T-cell (primary cell): ENCODE measurements at regions not wholly inside any gene's neighbourhood (a gene's known extent, or its start where the extent isn't known, plus 50 kb on each side); places are given as distances from the start of the nearest gene placed in this dataset.

ENCODE experiments used
- ATAC-seq, 4 experiments: fragments of 200-7000 bp in 3 of 4; fragments of 150-1000 bp in 1 of 4; cut with Tn5 transposase; replicated peaks in 1 of 4; 1 replicate in 3 of 4; 2 replicates in 1 of 4; pipeline ENCODE4 v1.10.0; 2021; ENCODE audit warnings: moderate library complexity in 3 of 4, mild to moderate bottlenecking in 2 of 4, moderate number of reproducible peaks in 1 of 4
- CTCF ChIA-PET, 2 donors: fragments of 300-600 bp; sonication (Branson Sonifier 250); formaldehyde crosslinking; loops; one replicate each; lab custom pipeline; 2022; ENCODE audit warnings: antibody characterized with exemption in 2 of 2; lab: Charles Lee
- POLR2A ChIA-PET, 2 donors: fragments of 300-600 bp; sonication (Branson Sonifier 250); formaldehyde crosslinking; loops; one replicate each; lab custom pipeline; 2022; ENCODE audit warnings: antibody characterized with exemption in 2 of 2; lab: Charles Lee
- DNase-seq, 35 experiments: peaks; one replicate each; pipeline versions ENCODE4 v3.0.0 to v3.0.0-alpha.2; 2013 to 2023
- H3K27ac ChIP-seq: one replicate; pipeline ENCODE4 v1.5.1; 2013; ENCODE audit warnings: low read length
- H3K27me3 ChIP-seq, 2 experiments: replicated peaks in 1 of 2; 1 replicate in 1 of 2; 2 replicates in 1 of 2; pipeline versions ENCODE4 v1.6.1 to v1.7.0; 2013; ENCODE audit warnings: low read length in 1 of 2, mixed read lengths in 1 of 2; ENCODE audit not compliant: control insufficient read depth in 2 of 2, insufficient read depth in 2 of 2; ENCODE audit errors: extremely low read depth in 1 of 2
- H3K36me3 ChIP-seq, 2 donors: 1 replicate in 1 of 2; 2 replicates in 1 of 2; pipeline versions ENCODE4 v1.6.1 to v1.7.0; 2013; ENCODE audit warnings: low read length in 1 of 2; ENCODE audit not compliant: control insufficient read depth in 2 of 2, insufficient read depth in 1 of 2; ENCODE audit errors: extremely low read depth in 1 of 2
- H3K4me1 ChIP-seq, 2 experiments: 1 replicate in 1 of 2; 2 replicates in 1 of 2; pipeline versions ENCODE4 v1.6.1 to v1.7.0; 2013; ENCODE audit warnings: low read length in 2 of 2, mixed read lengths in 1 of 2; ENCODE audit not compliant: insufficient read depth in 2 of 2, control insufficient read depth in 1 of 2; ENCODE audit errors: extremely low read depth in 1 of 2
- H3K4me3 ChIP-seq, 2 donors: 1 replicate in 1 of 2; 2 replicates in 1 of 2; pipeline versions ENCODE4 v1.5.1 to v1.7.0; 2013; ENCODE audit warnings: mild to moderate bottlenecking in 2 of 2, low read length in 1 of 2, moderate library complexity in 1 of 2; ENCODE audit not compliant: control insufficient read depth in 1 of 2; ENCODE audit errors: extremely low read depth in 1 of 2
- H3K9me3 ChIP-seq: 2 replicates; pipeline ENCODE4 v1.7.0; 2013
- H3K27ac Mint-ChIP-seq, 2 donors: one replicate each; pipeline ENCODE4 v1.8.0; 2020 to 2021; ENCODE audit warnings: mild to moderate bottlenecking in 2 of 2, mixed read lengths in 2 of 2
- H3K27me3 Mint-ChIP-seq, 2 donors: one replicate each; pipeline ENCODE4 v1.8.0; 2021 to 2022; ENCODE audit warnings: mixed read lengths in 2 of 2
- H3K36me3 Mint-ChIP-seq: one replicate; pipeline ENCODE4 v1.8.0; 2021; ENCODE audit warnings: mixed read lengths
- H3K4me1 Mint-ChIP-seq, 3 donors: one replicate each; pipeline ENCODE4 v1.8.0; 2020 to 2022; ENCODE audit warnings: mixed read lengths in 3 of 3, mild to moderate bottlenecking in 1 of 3
- H3K4me3 Mint-ChIP-seq, 3 donors: one replicate each; pipeline ENCODE4 v1.8.0; 2020 to 2022; ENCODE audit warnings: mild to moderate bottlenecking in 3 of 3, mixed read lengths in 3 of 3, moderate library complexity in 3 of 3
- H3K9me3 Mint-ChIP-seq, 3 donors: one replicate each; pipeline ENCODE4 v1.8.0; 2020 to 2022; ENCODE audit warnings: mixed read lengths in 3 of 3
- WGBS: methylation state at CpG from one replicate; pipeline ENCODE4 v1.1.5; 2013; ENCODE audit warnings: missing lambda C conversion rate; ENCODE audit not compliant: insufficient coverage; 5-methylcytosine and 5-hydroxymethylcytosine counted together

GRCh38 chr6:4271761-4272470, 136.5 kb upstream of the ECI2 start:
- Mint-ChIP-seq H3K4me1 (no peaks in the 10 kb centered on the region), H3K4me3 (no peak overlapping the region), H3K36me3 (no peaks in the 10 kb centered on the region), H3K27me3 (peaks cover 2 to 12% of the 10 kb centered on the region in 2 donors), H3K27ac (no peak overlapping the region), H3K9me3 (no peaks in the 10 kb centered on the region)
- H3K27me3 ChIP-seq: peaks cover 0 to 5% of the 10 kb centered on the region in 2 experiments
- H3K4me3 ChIP-seq: no peak overlapping the region
- H3K4me1 ChIP-seq: no peaks in the 10 kb centered on the region
- ChIA-PET CTCF (no interaction called here), POLR2A (no interaction called here)
- no peaks in the 10 kb centered on the region for H3K9me3 ChIP-seq
- H3K27ac ChIP-seq: no peak overlapping the region
- whole genome bisulfite sequencing: 100% methylated on average over 1 of the region's 6 CpGs
- no peaks in the 10 kb centered on the region for H3K36me3 ChIP-seq
- no peak for ATAC-seq
- no peak for DNase-seq

GRCh38 chr6:4270776-4271175, 135.4 kb upstream of the ECI2 start:
- Histone ChIP-seq H3K27me3 (peaks cover 0 to 5% of the 10 kb centered on the region in 2 experiments), H3K9me3 (no peaks in the 10 kb centered on the region), H3K27ac (no peak overlapping the region), H3K36me3 (no peaks in the 10 kb centered on the region), H3K4me1 (no peaks in the 10 kb centered on the region), H3K4me3 (no peak overlapping the region)
- ATAC-seq (no peak), DNase-seq (no peak)
- peaks cover 4 to 16% of the 10 kb centered on the region in 2 donors for H3K27me3 Mint-ChIP-seq
- H3K36me3 Mint-ChIP-seq: no peaks in the 10 kb centered on the region
- ChIA-PET POLR2A (no interaction called here), CTCF (no interaction called here)
- H3K4me1 Mint-ChIP-seq: no peaks in the 10 kb centered on the region
- no peak overlapping the region for H3K4me3 Mint-ChIP-seq
- H3K27ac Mint-ChIP-seq: no peak overlapping the region
- H3K9me3 Mint-ChIP-seq: no peaks in the 10 kb centered on the region
- WGBS: no CpG with 5 or more reads among the region's 1 CpG

GRCh38 chr6:4270001-4270400, 134.6 kb upstream of the ECI2 start:
- Mint-ChIP-seq H3K27ac (no peak overlapping the region), H3K4me1 (no peaks in the 10 kb centered on the region), H3K9me3 (no peaks in the 10 kb centered on the region), H3K27me3 (peaks cover 4 to 17% of the 10 kb centered on the region in 2 donors), H3K4me3 (no peak overlapping the region), H3K36me3 (no peaks in the 10 kb centered on the region)
- Histone ChIP-seq H3K9me3 (no peaks in the 10 kb centered on the region), H3K4me1 (no peaks in the 10 kb centered on the region), H3K36me3 (no peaks in the 10 kb centered on the region), H3K4me3 (no peak overlapping the region), H3K27ac (no peak overlapping the region), H3K27me3 (peaks cover 0 to 1% of the 10 kb centered on the region in 2 experiments)
- ChIA-PET CTCF (interaction anchor here in 1 of 2 donors (0.5 kb wide), 1 partner anchor 63 kb away, joined by 5 read pairs; no protein-coding TSS in a partner anchor), POLR2A (no interaction called here)
- ATAC-seq: no peak
- no peak for DNase-seq
- 63% methylated on average over 2 of the region's 4 CpGs for WGBS

- 100% methylated on average over 1 of the region's 2 CpGs for WGBS
- H3K27ac Mint-ChIP-seq: no peak overlapping the region
- Histone ChIP-seq H3K27me3 (no peaks in the 10 kb centered on the region), H3K27ac (no peak overlapping the region), H3K9me3 (no peaks in the 10 kb centered on the region), H3K4me3 (no peak overlapping the region), H3K36me3 (no peaks in the 10 kb centered on the region), H3K4me1 (no peaks in the 10 kb centered on the region)
- no peak for DNase-seq
- peaks cover 6 to 17% of the 10 kb centered on the region in 2 donors for H3K27me3 Mint-ChIP-seq
- no peaks in the 10 kb centered on the region for H3K36me3 Mint-ChIP-seq
- ChIA-PET POLR2A (no interaction called here), CTCF (no interaction called here)
- H3K9me3 Mint-ChIP-seq: no peaks in the 10 kb centered on the region
- no peaks in the 10 kb centered on the region for H3K4me1 Mint-ChIP-seq
- no peak for ATAC-seq
- no peak overlapping the region for H3K4me3 Mint-ChIP-seq
These were observed 132.8 kb upstream of the ECI2 start for GRCh38 chr6:4268171-4268570.

- Mint-ChIP-seq H3K27me3 (peaks cover 6 to 10% of the 10 kb centered on the region in 2 donors), H3K4me3 (no peak overlapping the region), H3K27ac (no peak overlapping the region), H3K9me3 (no peaks in the 10 kb centered on the region), H3K4me1 (no peaks in the 10 kb centered on the region), H3K36me3 (no peaks in the 10 kb centered on the region)
- 93% methylated on average over 6 of the region's 7 CpGs for WGBS
- ATAC-seq (no peak), DNase-seq (no peak)
- no peaks in the 10 kb centered on the region for H3K27me3 ChIP-seq
- ChIA-PET POLR2A (no interaction called here), CTCF (no interaction called here)
- no peaks in the 10 kb centered on the region for H3K9me3 ChIP-seq
- H3K4me1 ChIP-seq: no peaks in the 10 kb centered on the region
- no peak overlapping the region for H3K27ac ChIP-seq
- H3K36me3 ChIP-seq: no peaks in the 10 kb centered on the region
- no peak overlapping the region for H3K4me3 ChIP-seq
These were observed 130.4 kb upstream of the ECI2 start for GRCh38 chr6:4265740-4266139.

- Histone ChIP-seq H3K4me1 (no peaks in the 10 kb centered on the region), H3K9me3 (no peaks in the 10 kb centered on the region), H3K36me3 (no peaks in the 10 kb centered on the region), H3K4me3 (no peak overlapping the region), H3K27me3 (no peaks in the 10 kb centered on the region), H3K27ac (no peak overlapping the region)
- ChIA-PET POLR2A (no interaction called here), CTCF (no interaction called here)
- Mint-ChIP-seq H3K4me1 (no peaks in the 10 kb centered on the region), H3K27me3 (peaks cover 6 to 10% of the 10 kb centered on the region in 2 donors), H3K27ac (no peak overlapping the region), H3K36me3 (no peaks in the 10 kb centered on the region), H3K9me3 (no peaks in the 10 kb centered on the region), H3K4me3 (no peak overlapping the region)
- no peak for DNase-seq
- no CpG with 5 or more reads among the region's 1 CpG for WGBS
- no peak for ATAC-seq
These were observed 129.2 kb upstream of the ECI2 start for GRCh38 chr6:4264601-4265000.
